PC-3 (cell line): ENCODE measurements at regions not wholly inside any gene's neighbourhood (a gene's known extent, or its start where the extent isn't known, plus 50 kb on each side); places are given as distances from the start of the nearest gene placed in this dataset.
"Not testable (repeated sequence)": the region's sequence is repeated elsewhere in the genome, so short reads cannot be mapped to it uniquely, and the experiment has no call there.

ENCODE experiments used
- ATAC-seq: fragments of 200-7000 bp; cut with Tn5 transposase; 2 replicates; pipeline ENCODE4 v1.9.1; 2020; ENCODE audit warnings: mild to moderate bottlenecking, moderate library complexity
- BruUV-seq: library from RNA; stranded (reverse); fragments of 400-500 nt; replicated peaks from 2 replicates; lab custom pipeline; 2021; lab: Mats Ljungman, UMichigan
- CTCF ChIA-PET: fragments of 300-600 bp; sonication (Branson Sonifier 250); formaldehyde crosslinking; loops from one replicate; lab custom pipeline; 2022; ENCODE audit warnings: antibody characterized with exemption; lab: Charles Lee
- POLR2A ChIA-PET: fragments of 300-600 bp; sonication (Branson Sonifier 250); formaldehyde crosslinking; loops from one replicate; lab custom pipeline; 2022; ENCODE audit warnings: antibody characterized with exemption; ENCODE audit not compliant: unreplicated experiment; lab: Charles Lee
- DNase-seq: peaks from one replicate; pipeline ENCODE4 v3.0.0-alpha.2; 2015
- H2AFZ ChIP-seq: fragments of 300-600 bp; sonication (generic); 2 replicates; pipeline ENCODE4 v1.6.0; 2016; ENCODE audit warnings: antibody characterized with exemption, low read length
- H3F3A ChIP-seq: fragments of 300-600 bp; sonication (generic); one replicate; pipeline ENCODE4 v1.6.0; 2017; ENCODE audit warnings: antibody characterized with exemption, low read length, control low read depth, mild to moderate bottlenecking; ENCODE audit not compliant: unreplicated experiment
- H3K27ac ChIP-seq: fragments of 300-600 bp; sonication (generic); 2 replicates; pipeline ENCODE4 v1.5.1; 2016; ENCODE audit warnings: mild to moderate bottlenecking, low read length
- H3K27me3 ChIP-seq: fragments of 300-600 bp; sonication (generic); 2 replicates; pipeline ENCODE4 v1.6.1; 2016; ENCODE audit warnings: low read length, mixed read lengths
- H3K36me3 ChIP-seq: fragments of 300-600 bp; sonication (generic); 2 replicates; pipeline ENCODE4 v1.6.1; 2016; ENCODE audit warnings: low read depth, mixed run types, low read length, mixed read lengths
- H3K4me1 ChIP-seq: fragments of 300-600 bp; sonication (generic); 2 replicates; pipeline ENCODE4 v1.5.1; 2016; ENCODE audit warnings: low read length; ENCODE audit not compliant: insufficient read depth
- H3K4me2 ChIP-seq: fragments of 300-600 bp; sonication (generic); 2 replicates; pipeline ENCODE4 v1.6.0; 2016; ENCODE audit warnings: low read length
- H3K4me3 ChIP-seq: fragments of 300-600 bp; sonication (generic); 2 replicates; pipeline ENCODE4 v1.5.1; 2016; ENCODE audit warnings: mild to moderate bottlenecking, low read length, mixed read lengths
- H3K79me2 ChIP-seq: fragments of 300-600 bp; sonication (generic); 2 replicates; pipeline ENCODE4 v1.6.1; 2017; ENCODE audit warnings: low read length, mixed read lengths
- H3K9ac ChIP-seq: fragments of 300-600 bp; sonication (generic); 2 replicates; pipeline ENCODE4 v1.6.0; 2016; ENCODE audit warnings: mild to moderate bottlenecking, low read length
- H3K9me2 ChIP-seq: fragments of 300-600 bp; sonication (generic); replicated peaks from 2 replicates; pipeline ENCODE4 v1.6.1; 2016; ENCODE audit warnings: mixed run types, low read length, mixed read lengths
- H3K9me3 ChIP-seq: fragments of 300-600 bp; sonication (generic); 2 replicates; pipeline ENCODE4 v1.6.1; 2016; ENCODE audit warnings: low read length, mixed read lengths
- H4K20me1 ChIP-seq: fragments of 300-600 bp; sonication (generic); 2 replicates; pipeline ENCODE4 v1.6.1; 2016; ENCODE audit warnings: low read length, mixed read lengths
- EZH2 ChIP-seq: fragments of 300-600 bp; sonication (generic); IDR thresholded peaks from one replicate; pipeline ENCODE4 v1.6.1; 2017; ENCODE audit warnings: antibody characterized with exemption, mild to moderate bottlenecking, low read length; ENCODE audit not compliant: unreplicated experiment
- EZH2phosphoT487 ChIP-seq: fragments of 300-600 bp; sonication (generic); IDR thresholded peaks from 2 replicates; pipeline ENCODE4 v1.6.1; 2018; ENCODE audit warnings: mild to moderate bottlenecking, antibody characterized with exemption, low read length, borderline replicate concordance
- intact Hi-C: fragments of 100-400 bp; cut with micrococcal nuclease; formaldehyde crosslinking; loops from 2 replicates; pipeline ENCODE4 v1.9.0; 2023
- TF ChIP-seq, protein P1 (sequence below): fragments of 300-600 bp; sonication (generic); conservative IDR thresholded peaks from 2 replicates; pipeline ENCODE4 v1.5.1; 2017; ENCODE audit warnings: antibody characterized with exemption, low read depth, mild to moderate bottlenecking, low read length

GRCh38 chr13:18965347-18965855 lies 216.2 kb downstream of the TUBA3C start:
- H3K9ac ChIP-seq = no peak overlapping the region
- ATAC-seq (no peak), DNase-seq (no peak)
- no peaks in the 10 kb centered on the region for H3K36me3 ChIP-seq
- H3K4me2 ChIP-seq = no peak overlapping the region
- intact Hi-C loops = no loop called here
- BruUV-seq = no TSS peak
- no peak overlapping the region for H3K27ac ChIP-seq
- H3K79me2 ChIP-seq = no peaks in the 10 kb centered on the region
- no peaks in the 10 kb centered on the region for H3K27me3 ChIP-seq
- no peak overlapping the region for H2AFZ ChIP-seq
- no peaks in the 10 kb centered on the region for H3F3A ChIP-seq
- POLR2A ChIA-PET = no interaction called here
- CTCF ChIA-PET = no interaction called here
- H3K9me2 ChIP-seq = no peaks in the 10 kb centered on the region
- no peaks in the 10 kb centered on the region for H4K20me1 ChIP-seq
- TF ChIP-seq EZH2 = no peak
- no peak for TF ChIP-seq EZH2phosphoT487
- TF ChIP-seq, protein P1, sequence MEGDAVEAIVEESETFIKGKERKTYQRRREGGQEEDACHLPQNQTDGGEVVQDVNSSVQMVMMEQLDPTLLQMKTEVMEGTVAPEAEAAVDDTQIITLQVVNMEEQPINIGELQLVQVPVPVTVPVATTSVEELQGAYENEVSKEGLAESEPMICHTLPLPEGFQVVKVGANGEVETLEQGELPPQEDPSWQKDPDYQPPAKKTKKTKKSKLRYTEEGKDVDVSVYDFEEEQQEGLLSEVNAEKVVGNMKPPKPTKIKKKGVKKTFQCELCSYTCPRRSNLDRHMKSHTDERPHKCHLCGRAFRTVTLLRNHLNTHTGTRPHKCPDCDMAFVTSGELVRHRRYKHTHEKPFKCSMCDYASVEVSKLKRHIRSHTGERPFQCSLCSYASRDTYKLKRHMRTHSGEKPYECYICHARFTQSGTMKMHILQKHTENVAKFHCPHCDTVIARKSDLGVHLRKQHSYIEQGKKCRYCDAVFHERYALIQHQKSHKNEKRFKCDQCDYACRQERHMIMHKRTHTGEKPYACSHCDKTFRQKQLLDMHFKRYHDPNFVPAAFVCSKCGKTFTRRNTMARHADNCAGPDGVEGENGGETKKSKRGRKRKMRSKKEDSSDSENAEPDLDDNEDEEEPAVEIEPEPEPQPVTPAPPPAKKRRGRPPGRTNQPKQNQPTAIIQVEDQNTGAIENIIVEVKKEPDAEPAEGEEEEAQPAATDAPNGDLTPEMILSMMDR = no peak
- 0 out of 2 replicates have a peak, but pooled peaks cover 21% of the 10 kb centered on the region for H3K9me3 ChIP-seq
- no peaks in the 10 kb centered on the region for H3K4me1 ChIP-seq
- no peak overlapping the region for H3K4me3 ChIP-seq

GRCh38 chr13:18964942-18965341 lies 216.7 kb downstream of the TUBA3C start:
- no peaks in the 10 kb centered on the region for H4K20me1 ChIP-seq
- no peak overlapping the region for H3K4me2 ChIP-seq
- H3K79me2 ChIP-seq = no peaks in the 10 kb centered on the region
- no peak for DNase-seq
- no peaks in the 10 kb centered on the region for H3K36me3 ChIP-seq
- no peak overlapping the region for H2AFZ ChIP-seq
- H3K27ac ChIP-seq = no peak overlapping the region
- ChIA-PET CTCF (no interaction called here), POLR2A (no interaction called here)
- no peak for ATAC-seq
- no peaks in the 10 kb centered on the region for H3K27me3 ChIP-seq
- no peak for TF ChIP-seq EZH2phosphoT487
- TF ChIP-seq EZH2 = no peak
- TF ChIP-seq, protein P1 = no peak
- 0 out of 2 replicates have a peak, but pooled peaks cover 21% of the 10 kb centered on the region for H3K9me3 ChIP-seq
- intact Hi-C loops = no loop called here
- no peak overlapping the region for H3K9ac ChIP-seq
- H3K4me3 ChIP-seq = no peak overlapping the region
- no peaks in the 10 kb centered on the region for H3K9me2 ChIP-seq
- BruUV-seq = no TSS peak
- no peaks in the 10 kb centered on the region for H3F3A ChIP-seq
- H3K4me1 ChIP-seq = no peaks in the 10 kb centered on the region

GRCh38 chr13:18963684-18964083 lies 217.9 kb downstream of the TUBA3C start:
- intact Hi-C loops, CTCF ChIA-PET, H3K27ac ChIP-seq, H3K27me3 ChIP-seq, H3K36me3 ChIP-seq, BruUV-seq, H4K20me1 ChIP-seq, DNase-seq, H2AFZ ChIP-seq, H3K79me2 ChIP-seq, H3K9ac ChIP-seq, POLR2A ChIA-PET, H3K4me2 ChIP-seq, ATAC-seq, H3F3A ChIP-seq, H3K4me3 ChIP-seq, H3K9me2 ChIP-seq, H3K4me1 ChIP-seq: not testable (repeated sequence)
- H3K9me3 ChIP-seq = 0 out of 2 replicates have a peak, but pooled peaks cover 21% of the 10 kb centered on the region
